Liver (tissue), 8 donors: ENCODE measurements at regions not wholly inside any gene's neighbourhood (a gene's known extent, or its start where the extent isn't known, plus 50 kb on each side); places are given as distances from the start of the nearest gene placed in this dataset.

Experiments
- DNase-seq: peaks from one replicate; pipeline ENCODE4 v3.0.0-alpha.2; 2017; ENCODE audit warnings: low spot score
- H3K27ac ChIP-seq, 2 donors: one replicate each; pipeline ENCODE4 v1.7.0; 2013; ENCODE audit warnings: inconsistent platforms in 2 of 2, low read length in 2 of 2, control low read depth in 1 of 2, low read depth in 1 of 2, mild to moderate bottlenecking in 1 of 2
- H3K27me3 ChIP-seq, 4 donors: one replicate each; pipeline versions ENCODE4 v1.6.1 to v1.7.0; 2013; ENCODE audit warnings: low read length in 3 of 4, inconsistent platforms in 1 of 4, mild to moderate bottlenecking in 1 of 4, moderate library complexity in 1 of 4; ENCODE audit not compliant: control insufficient read depth in 4 of 4, insufficient read depth in 4 of 4
- H3K36me3 ChIP-seq, 4 donors: one replicate each; pipeline versions ENCODE4 v1.6.1 to v1.7.0; 2013; ENCODE audit warnings: low read length in 3 of 4, mild to moderate bottlenecking in 3 of 4, low read depth in 1 of 4, moderate library complexity in 1 of 4; ENCODE audit not compliant: control insufficient read depth in 4 of 4, insufficient read depth in 3 of 4
- H3K4me1 ChIP-seq, 4 donors: one replicate each; pipeline versions ENCODE4 v1.6.1 to v1.7.0; 2013; ENCODE audit warnings: low read length in 3 of 4, mild to moderate bottlenecking in 3 of 4, moderate library complexity in 1 of 4; ENCODE audit not compliant: control insufficient read depth in 4 of 4, insufficient read depth in 4 of 4
- H3K4me3 ChIP-seq, 3 donors: one replicate each; pipeline versions ENCODE4 v1.6.1 to v1.7.0; 2013; ENCODE audit warnings: low read length in 3 of 3, control low read depth in 1 of 3, low read depth in 1 of 3, mild to moderate bottlenecking in 1 of 3
- H3K9ac ChIP-seq, 2 donors: one replicate each; pipeline ENCODE4 v1.7.0; 2013; ENCODE audit warnings: low read length in 2 of 2, mild to moderate bottlenecking in 2 of 2, moderate library complexity in 2 of 2, control low read depth in 1 of 2, low read depth in 1 of 2
- H3K9me3 ChIP-seq, 4 donors: one replicate each; pipeline versions ENCODE4 v1.6.1 to v1.7.0; 2013; ENCODE audit warnings: low read length in 3 of 4; ENCODE audit not compliant: control insufficient read depth in 4 of 4
- ATF3 ChIP-seq: IDR thresholded peaks from 2 replicates; pipeline ENCODE4 v1.6.1; 2016; ENCODE audit warnings: antibody characterized with exemption
- CTCF ChIP-seq: fragments of 150-350 bp; IDR thresholded peaks from 2 replicates; pipeline ENCODE4 v1.5.1; 2017; ENCODE audit warnings: improper control_type of control experiment, low read depth, low read length; ENCODE audit not compliant: missing input control
- EGR1 ChIP-seq, 2 donors: IDR thresholded peaks; 2 replicates each; pipeline ENCODE4 v1.6.1; 2016 to 2018; ENCODE audit warnings: antibody characterized with exemption in 2 of 2, low read depth in 2 of 2
- FOXA1 ChIP-seq: IDR thresholded peaks from 2 replicates; pipeline ENCODE4 v1.6.1; 2016; ENCODE audit warnings: antibody characterized with exemption
- FOXA2 ChIP-seq: IDR thresholded peaks from 2 replicates; pipeline ENCODE4 v1.6.1; 2016; ENCODE audit warnings: antibody characterized with exemption
- GABPA ChIP-seq, 2 donors: IDR thresholded peaks in 1 of 2; conservative IDR thresholded peaks in 1 of 2; 2 replicates each; pipeline ENCODE4 v1.6.1; 2016; ENCODE audit warnings: antibody characterized with exemption in 2 of 2, mild to moderate bottlenecking in 1 of 2, moderate library complexity in 1 of 2
- HNF4A ChIP-seq, 2 donors: conservative IDR thresholded peaks; 2 replicates each; pipeline ENCODE4 v1.6.1; 2016; ENCODE audit warnings: antibody characterized with exemption in 2 of 2, mild to moderate bottlenecking in 2 of 2
- HNF4G ChIP-seq: IDR thresholded peaks from 2 replicates; pipeline ENCODE4 v1.6.1; 2016; ENCODE audit warnings: antibody characterized with exemption
- JUND ChIP-seq, 2 donors: IDR thresholded peaks; 2 replicates each; pipeline ENCODE4 v1.6.1; 2016; ENCODE audit warnings: antibody characterized with exemption in 2 of 2
- MAX ChIP-seq: IDR thresholded peaks from 2 replicates; pipeline ENCODE4 v1.6.1; 2016; ENCODE audit warnings: antibody characterized with exemption
- NR2F2 ChIP-seq: IDR thresholded peaks from 2 replicates; pipeline ENCODE4 v1.6.1; 2016; ENCODE audit warnings: antibody characterized with exemption
- RAD21 ChIP-seq, 2 donors: IDR thresholded peaks; 2 replicates each; pipeline ENCODE4 v1.6.1; 2016; ENCODE audit warnings: antibody characterized with exemption in 2 of 2, mild to moderate bottlenecking in 2 of 2
- REST ChIP-seq: IDR thresholded peaks from 2 replicates; pipeline ENCODE4 v1.6.1; 2016; ENCODE audit warnings: antibody characterized with exemption, mild to moderate bottlenecking
- RXRA ChIP-seq, 2 donors: IDR thresholded peaks; 2 replicates each; pipeline ENCODE4 v1.6.1; 2017 to 2018; ENCODE audit warnings: antibody characterized with exemption in 2 of 2, mild to moderate bottlenecking in 1 of 2
- SP1 ChIP-seq: IDR thresholded peaks from 2 replicates; pipeline ENCODE4 v1.6.1; 2018; ENCODE audit warnings: antibody characterized with exemption, mild to moderate bottlenecking
- TAF1 ChIP-seq: conservative IDR thresholded peaks from 2 replicates; pipeline ENCODE4 v1.6.1; 2016; ENCODE audit warnings: antibody characterized with exemption, mild to moderate bottlenecking
- YY1 ChIP-seq: IDR thresholded peaks from 2 replicates; pipeline ENCODE4 v1.6.1; 2016; ENCODE audit warnings: antibody characterized with exemption, mild to moderate bottlenecking
- ZBTB33 ChIP-seq: IDR thresholded peaks from 2 replicates; pipeline ENCODE4 v1.6.1; 2016; ENCODE audit warnings: antibody characterized with exemption
- WGBS: extraction: QIAGEN DNeasy Blood & Tissue Kit; methylation state at CpG from one replicate; pipeline ENCODE4 v1.1.7; 2013; 5-methylcytosine and 5-hydroxymethylcytosine counted together
- donor health status: healthy.
- donor health status: healthy.
- donor health status: healthy.
- donor health status: healthy.
- donor health status: healthy.

GRCh38 chr11:122033193-122033592 lies 82.8 kb downstream of the BLID start (continued):
- TF ChIP-seq YY1 (no peak), HNF4G (no peak), JUND (IDR thresholded peaks at IDR 0.05) (no peak), FOXA2 (no peak)

- 91% methylated on average over 3 of the region's 3 CpGs for WGBS
- no peak for DNase-seq
- H3K27me3 ChIP-seq, result no peaks in the 10 kb centered on the region
Measured at GRCh38 chr11:122032317-122032716, 83.7 kb downstream of the BLID start.

More at GRCh38 chr11:122032317-122032716, 83.7 kb downstream of the BLID start:
- no peak overlapping the region for H3K4me3 ChIP-seq
- peaks cover 0 to 1% (median 0%) of the 10 kb centered on the region in 4 donors for H3K9me3 ChIP-seq
- no peaks in the 10 kb centered on the region for H3K36me3 ChIP-seq
- TF ChIP-seq ZBTB33 (no peak), GABPA (IDR thresholded peaks at IDR 0.05 in 1 of 2, conservative IDR thresholded peaks at IDR 0.05 in 1 of 2) (no peak), FOXA2 (no peak), HNF4A (conservative IDR thresholded peaks at IDR 0.05) (no peak), MAX (no peak), NR2F2 (no peak), YY1 (no peak), FOXA1 (no peak), CTCF (no peak), TAF1 (no peak), RAD21 (IDR thresholded peaks at IDR 0.05) (no peak), REST (no peak), ATF3 (no peak), JUND (IDR thresholded peaks at IDR 0.05) (no peak), HNF4G (no peak), EGR1 (IDR thresholded peaks at IDR 0.05; ENCODE audit: low read depth in 2 of 2) (no peak), RXRA (IDR thresholded peaks at IDR 0.05) (no peak), SP1 (no peak)
- H3K27ac ChIP-seq, result no peak overlapping the region
- H3K4me1 ChIP-seq, result no peaks in the 10 kb centered on the region
- H3K9ac ChIP-seq, result no peak overlapping the region
